ENCODE measurements at regions not wholly inside any gene's neighbourhood (a gene's known extent, or its start where the extent isn't known, plus 50 kb on each side); places are given as distances from the start of the nearest gene placed in this dataset.
A peak's percentile ranks its signal among the peaks of the same experiment; 100 is the strongest.
"Not testable (repeated sequence)": the region's sequence is repeated elsewhere in the genome, so short reads cannot be mapped to it uniquely, and the experiment has no call there.

GRCh38 chr16:56012482-56012811 lies 137.3 kb upstream of the CES5A start:
- DNase-seq: no peak

GRCh38 chr16:56011808-56012481 lies 136.8 kb upstream of the CES5A start:
- no peak for DNase-seq

- no peak for DNase-seq
Observed at GRCh38 chr16:56005958-56006357, 130.8 kb upstream of the CES5A start.

- no peak for DNase-seq
Observed at GRCh38 chr16:55999683-56000082, 124.5 kb upstream of the CES5A start.

GRCh38 chr16:55993088-55993487 lies 117.9 kb upstream of the CES5A start:
- DNase-seq: no peak

- DNase-seq: no peak
Observed at GRCh38 chr16:55992551-55992950, 117.4 kb upstream of the CES5A start.

- no peak for DNase-seq
Observed at GRCh38 chr16:55991843-55992242, 116.7 kb upstream of the CES5A start.

GRCh38 chr16:55989569-55989907 lies 114.4 kb upstream of the CES5A start:
- no peak for DNase-seq

GRCh38 chr16:55988850-55989568 lies 113.8 kb upstream of the CES5A start:
- not testable (repeated sequence) for DNase-seq

- no peak for DNase-seq
Observed at GRCh38 chr16:55988013-55988412, 112.8 kb upstream of the CES5A start.

GRCh38 chr16:55982597-55982996 lies 107.4 kb upstream of the CES5A start:
- no peak for DNase-seq

- DNase-seq: no peak
Observed at GRCh38 chr16:55981557-55981956, 106.4 kb upstream of the CES5A start.

- DNase-seq: no peak
Observed at GRCh38 chr16:55976815-55977214, 101.6 kb upstream of the CES5A start.

- no peak for DNase-seq
Observed at GRCh38 chr16:55971447-55971846, 96.3 kb upstream of the CES5A start.

GRCh38 chr16:55968221-55968620 lies 93.0 kb upstream of the CES5A start:
- DNase-seq: no peak

- DNase-seq: no peak
Observed at GRCh38 chr16:55964923-55965475, 89.8 kb upstream of the CES5A start.

GRCh38 chr16:55955845-55956244 lies 80.7 kb upstream of the CES5A start:
- peak in 1 of 3 experiments; percentile 23 for DNase-seq

GRCh38 chr16:55955424-55955823 lies 80.3 kb upstream of the CES5A start:
- peak in 2 of 3 experiments; percentile 16 to 32 for DNase-seq

- no peak for DNase-seq
Observed at GRCh38 chr16:55954906-55955305, 79.7 kb upstream of the CES5A start.

- no peak for DNase-seq
Observed at GRCh38 chr16:55949518-55949917, 74.3 kb upstream of the CES5A start.

GRCh38 chr16:55948230-55948629 lies 73.1 kb upstream of the CES5A start:
- DNase-seq: peak in 2 of 3 experiments; percentile 12 to 39

GRCh38 chr16:55947366-55947765 lies 72.2 kb upstream of the CES5A start:
- DNase-seq: no peak

- DNase-seq: peak; percentile 50 to 76 (median 71)
Observed at GRCh38 chr16:55944377-55944802, 69.2 kb upstream of the CES5A start.

GRCh38 chr16:55943267-55943666 lies 68.1 kb upstream of the CES5A start:
- no peak for DNase-seq

GRCh38 chr16:55942821-55943220 lies 67.6 kb upstream of the CES5A start:
- DNase-seq: no peak

Measured in NCI-H1417 (cell line).